ENCODE measurements at regions not wholly inside any gene's neighbourhood (a gene's known extent, or its start where the extent isn't known, plus 50 kb on each side); places are given as distances from the start of the nearest gene placed in this dataset.

GRCh38 chr4:79236785-79237184, 89.1 kb downstream of the NAA11 start:
- no peak for DNase-seq (ENCODE audit: low read depth)
- H3K4me3 ChIP-seq (ENCODE audit: low read depth, low read length): no peak overlapping the region
- TF ChIP-seq, protein P1, sequence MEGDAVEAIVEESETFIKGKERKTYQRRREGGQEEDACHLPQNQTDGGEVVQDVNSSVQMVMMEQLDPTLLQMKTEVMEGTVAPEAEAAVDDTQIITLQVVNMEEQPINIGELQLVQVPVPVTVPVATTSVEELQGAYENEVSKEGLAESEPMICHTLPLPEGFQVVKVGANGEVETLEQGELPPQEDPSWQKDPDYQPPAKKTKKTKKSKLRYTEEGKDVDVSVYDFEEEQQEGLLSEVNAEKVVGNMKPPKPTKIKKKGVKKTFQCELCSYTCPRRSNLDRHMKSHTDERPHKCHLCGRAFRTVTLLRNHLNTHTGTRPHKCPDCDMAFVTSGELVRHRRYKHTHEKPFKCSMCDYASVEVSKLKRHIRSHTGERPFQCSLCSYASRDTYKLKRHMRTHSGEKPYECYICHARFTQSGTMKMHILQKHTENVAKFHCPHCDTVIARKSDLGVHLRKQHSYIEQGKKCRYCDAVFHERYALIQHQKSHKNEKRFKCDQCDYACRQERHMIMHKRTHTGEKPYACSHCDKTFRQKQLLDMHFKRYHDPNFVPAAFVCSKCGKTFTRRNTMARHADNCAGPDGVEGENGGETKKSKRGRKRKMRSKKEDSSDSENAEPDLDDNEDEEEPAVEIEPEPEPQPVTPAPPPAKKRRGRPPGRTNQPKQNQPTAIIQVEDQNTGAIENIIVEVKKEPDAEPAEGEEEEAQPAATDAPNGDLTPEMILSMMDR (IDR thresholded peaks at IDR 0.05; ENCODE audit: insufficient read depth, low read depth, low read length): no peak

DNA sequence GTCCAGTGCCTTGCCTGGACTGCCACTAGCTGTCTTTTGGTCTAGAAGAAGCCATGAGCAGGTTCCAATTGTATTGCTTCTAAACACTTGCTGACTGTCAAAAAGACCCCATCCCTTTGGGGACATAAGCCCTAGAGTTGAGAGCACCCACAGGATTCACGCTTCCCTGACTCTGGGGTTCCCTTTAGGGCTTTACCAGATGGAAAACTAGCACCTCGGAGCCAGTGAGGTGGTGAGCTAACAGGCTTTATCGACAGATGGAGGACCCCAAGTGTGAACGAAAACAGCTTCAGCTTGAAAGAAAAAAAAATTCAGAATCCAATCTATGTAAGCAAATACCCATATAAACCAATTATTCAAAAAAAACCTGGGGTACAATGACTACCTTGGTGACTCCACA, 90.8 kb downstream of the NAA11 start:
- no peak for DNase-seq (ENCODE audit: low read depth)
- no peak overlapping the region for H3K4me3 ChIP-seq (ENCODE audit: low read depth, low read length)
- TF ChIP-seq, protein P1 (IDR thresholded peaks at IDR 0.05; ENCODE audit: insufficient read depth, low read depth, low read length): no peak

DNA sequence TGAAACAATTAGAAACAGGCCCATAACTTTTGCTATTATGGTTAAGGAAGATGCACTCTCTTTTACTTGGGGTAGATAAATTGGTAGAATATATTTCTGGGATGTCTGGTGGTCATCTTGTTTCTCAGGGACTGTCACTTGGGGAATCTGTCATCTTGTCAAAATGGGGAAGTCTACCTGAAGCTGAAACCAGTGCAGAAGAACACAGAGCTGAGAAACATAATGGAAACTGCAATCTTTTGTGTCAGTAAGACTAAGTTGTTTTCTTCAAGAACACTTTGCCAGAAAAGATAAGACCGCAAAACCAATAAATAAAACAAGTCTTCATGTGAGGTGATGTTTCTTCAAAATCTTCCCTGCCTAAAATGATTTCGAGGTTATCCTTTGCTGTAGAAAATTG, 92.0 kb downstream of the NAA11 start:
- TF ChIP-seq, protein P1 (IDR thresholded peaks at IDR 0.05; ENCODE audit: insufficient read depth, low read depth, low read length): no peak
- DNase-seq (ENCODE audit: low read depth): no peak
- H3K4me3 ChIP-seq (ENCODE audit: low read depth, low read length): no peak overlapping the region

DNA sequence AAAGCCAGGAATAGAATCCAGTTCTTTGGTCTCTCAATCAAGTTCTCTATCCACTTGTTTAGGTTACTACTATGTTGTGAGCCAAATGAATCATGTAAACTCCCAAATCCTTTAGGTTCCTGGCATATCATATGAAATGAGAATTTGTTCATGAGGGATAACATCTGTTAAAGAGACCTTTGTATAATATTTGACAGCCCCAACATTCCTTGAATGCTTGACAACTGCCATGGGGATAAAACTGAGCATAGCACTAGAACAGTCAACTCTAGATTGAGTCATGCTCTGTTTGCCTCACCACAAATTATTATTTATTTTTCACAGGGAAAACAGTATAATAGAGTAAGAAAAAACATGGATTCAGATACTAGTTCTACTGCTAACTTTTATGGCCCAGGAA, 93.3 kb downstream of the NAA11 start:
- TF ChIP-seq, protein P1 (IDR thresholded peaks at IDR 0.05; ENCODE audit: insufficient read depth, low read depth, low read length): no peak
- no peak overlapping the region for H3K4me3 ChIP-seq (ENCODE audit: low read depth, low read length)
- peak; percentile 27 for DNase-seq (ENCODE audit: low read depth)

DNA sequence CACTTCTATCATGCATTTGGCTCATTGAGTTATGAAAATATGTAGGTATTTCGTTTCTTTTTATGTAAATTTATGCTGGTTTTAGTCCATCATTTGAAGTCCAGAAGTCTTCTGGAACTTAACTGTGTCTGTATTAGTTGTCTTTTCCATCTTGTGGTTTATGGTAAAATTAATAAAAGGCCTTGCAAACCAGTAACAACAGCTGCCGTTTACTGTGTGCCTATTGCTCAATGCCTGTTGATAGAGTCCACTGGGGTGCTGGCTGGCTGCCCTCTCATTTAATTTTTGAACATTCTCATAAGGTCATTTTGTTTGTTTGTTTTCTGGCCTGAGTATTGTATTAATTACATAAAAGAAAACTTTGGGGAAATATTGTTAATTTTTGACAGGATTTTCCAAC, 98.0 kb downstream of the NAA11 start:
- no peak overlapping the region for H3K4me3 ChIP-seq (ENCODE audit: low read depth, low read length)
- peak; percentile 74 for DNase-seq (ENCODE audit: low read depth)
- TF ChIP-seq, protein P1 (IDR thresholded peaks at IDR 0.05; ENCODE audit: insufficient read depth, low read depth, low read length): no peak

- peak; percentile 53 for DNase-seq (ENCODE audit: low read depth)
- TF ChIP-seq, protein P1 (IDR thresholded peaks at IDR 0.05; ENCODE audit: insufficient read depth, low read depth, low read length): no peak
These were observed 100.5 kb downstream of the NAA11 start for GRCh38 chr4:79225360-79225759.

GRCh38 chr4:79224777-79225104, 101.1 kb downstream of the NAA11 start:
- TF ChIP-seq, protein P1 (IDR thresholded peaks at IDR 0.05; ENCODE audit: insufficient read depth, low read depth, low read length): no peak
- DNase-seq (ENCODE audit: low read depth): no peak
- H3K4me3 ChIP-seq (ENCODE audit: low read depth, low read length): no peak overlapping the region

More at GRCh38 chr4:79225360-79225759, 100.5 kb downstream of the NAA11 start:
- H3K4me3 ChIP-seq (ENCODE audit: low read depth, low read length): no peak overlapping the region

All from fibroblast of villous mesenchyme (primary cell).